Right renal cortex interstitium (tissue), 3 donors: ENCODE measurements at regions not wholly inside any gene's neighbourhood (a gene's known extent, or its start where the extent isn't known, plus 50 kb on each side); places are given as distances from the start of the nearest gene placed in this dataset.

Source experiments
- DNase-seq, 3 donors: peaks; one replicate each; pipeline ENCODE4 v3.0.0-alpha.2; 2013; ENCODE audit warnings: low read depth in 3 of 3, low spot score in 2 of 3

- DNase-seq, result no peak
These were observed 757.0 kb downstream of the BRINP1 start for GRCh38 chr9:118612201-118612600.

GRCh38 chr9:118613996-118614395 lies 755.2 kb downstream of the BRINP1 start:
- DNase-seq, result no peak

GRCh38 chr9:118618084-118618483 lies 751.2 kb downstream of the BRINP1 start:
- DNase-seq, result no peak

- no peak for DNase-seq
These were observed 750.4 kb downstream of the BRINP1 start for GRCh38 chr9:118618849-118619248.

- no peak for DNase-seq
These were observed 744.6 kb downstream of the BRINP1 start for GRCh38 chr9:118624608-118625007.

GRCh38 chr9:118630079-118630478 lies 739.2 kb downstream of the BRINP1 start:
- no peak for DNase-seq

GRCh38 chr9:118630931-118631595 lies 738.2 kb downstream of the BRINP1 start:
- DNase-seq, result no peak

GRCh38 chr9:118631956-118632355 lies 737.3 kb downstream of the BRINP1 start:
- no peak for DNase-seq

GRCh38 chr9:118635416-118635815 lies 733.8 kb downstream of the BRINP1 start:
- no peak for DNase-seq

- no peak for DNase-seq
These were observed 731.6 kb downstream of the BRINP1 start for GRCh38 chr9:118637681-118638080.

- DNase-seq, result no peak
These were observed 728.2 kb downstream of the BRINP1 start for GRCh38 chr9:118640836-118641560.

- DNase-seq, result peak in 1 of 3 donors; percentile 4
These were observed 726.1 kb downstream of the BRINP1 start for GRCh38 chr9:118643118-118643517.

GRCh38 chr9:118644066-118644465 lies 725.2 kb downstream of the BRINP1 start:
- no peak for DNase-seq

GRCh38 chr9:118647331-118647730 lies 721.9 kb downstream of the BRINP1 start:
- no peak for DNase-seq

- DNase-seq, result no peak
These were observed 718.8 kb downstream of the BRINP1 start for GRCh38 chr9:118650417-118650816.

GRCh38 chr9:118651511-118651910 lies 717.7 kb downstream of the BRINP1 start:
- DNase-seq, result no peak

- DNase-seq, result no peak
These were observed 717.0 kb downstream of the BRINP1 start for GRCh38 chr9:118652258-118652657.

GRCh38 chr9:118652912-118653311 lies 716.3 kb downstream of the BRINP1 start:
- no peak for DNase-seq

GRCh38 chr9:118659011-118659410 lies 710.2 kb downstream of the BRINP1 start:
- DNase-seq, result no peak

GRCh38 chr9:118665226-118665919 lies 703.9 kb downstream of the BRINP1 start:
- DNase-seq, result no peak

GRCh38 chr9:118670011-118670953 lies 699.0 kb downstream of the BRINP1 start:
- no peak for DNase-seq
